ENCODE measurements at regions not wholly inside any gene's neighbourhood (a gene's known extent, or its start where the extent isn't known, plus 50 kb on each side); places are given as distances from the start of the nearest gene placed in this dataset.
A peak's percentile ranks its signal among the peaks of the same experiment; 100 is the strongest.

DNA sequence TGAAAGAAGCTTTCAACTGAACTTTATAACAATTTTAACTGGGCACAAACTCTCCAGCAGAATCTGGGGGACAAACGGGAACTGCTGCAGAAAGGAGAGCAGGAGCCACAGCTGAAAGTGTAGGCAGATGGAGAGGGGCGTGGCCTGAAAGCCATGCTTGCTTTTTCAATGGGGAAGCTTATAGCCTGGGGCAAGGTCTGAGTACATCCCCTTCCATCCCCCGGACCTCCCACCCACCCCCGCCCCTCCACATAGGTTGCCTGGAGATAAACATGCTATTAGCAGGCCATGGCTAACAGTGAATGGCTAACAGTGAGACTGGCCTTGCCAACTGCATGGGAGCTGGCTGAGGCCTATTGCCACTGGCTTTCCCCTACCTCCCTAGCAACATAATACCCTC, 317.9 kb upstream of the TANK start:
- no peak for DNase-seq (ENCODE audit: low read depth)
- TF ChIP-seq, protein P1, sequence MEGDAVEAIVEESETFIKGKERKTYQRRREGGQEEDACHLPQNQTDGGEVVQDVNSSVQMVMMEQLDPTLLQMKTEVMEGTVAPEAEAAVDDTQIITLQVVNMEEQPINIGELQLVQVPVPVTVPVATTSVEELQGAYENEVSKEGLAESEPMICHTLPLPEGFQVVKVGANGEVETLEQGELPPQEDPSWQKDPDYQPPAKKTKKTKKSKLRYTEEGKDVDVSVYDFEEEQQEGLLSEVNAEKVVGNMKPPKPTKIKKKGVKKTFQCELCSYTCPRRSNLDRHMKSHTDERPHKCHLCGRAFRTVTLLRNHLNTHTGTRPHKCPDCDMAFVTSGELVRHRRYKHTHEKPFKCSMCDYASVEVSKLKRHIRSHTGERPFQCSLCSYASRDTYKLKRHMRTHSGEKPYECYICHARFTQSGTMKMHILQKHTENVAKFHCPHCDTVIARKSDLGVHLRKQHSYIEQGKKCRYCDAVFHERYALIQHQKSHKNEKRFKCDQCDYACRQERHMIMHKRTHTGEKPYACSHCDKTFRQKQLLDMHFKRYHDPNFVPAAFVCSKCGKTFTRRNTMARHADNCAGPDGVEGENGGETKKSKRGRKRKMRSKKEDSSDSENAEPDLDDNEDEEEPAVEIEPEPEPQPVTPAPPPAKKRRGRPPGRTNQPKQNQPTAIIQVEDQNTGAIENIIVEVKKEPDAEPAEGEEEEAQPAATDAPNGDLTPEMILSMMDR (conservative IDR thresholded peaks at IDR 0.05; ENCODE audit: low read depth, low read length) = no peak
- no peak overlapping the region for H3K4me3 ChIP-seq (ENCODE audit: low read depth, low read length)

DNA sequence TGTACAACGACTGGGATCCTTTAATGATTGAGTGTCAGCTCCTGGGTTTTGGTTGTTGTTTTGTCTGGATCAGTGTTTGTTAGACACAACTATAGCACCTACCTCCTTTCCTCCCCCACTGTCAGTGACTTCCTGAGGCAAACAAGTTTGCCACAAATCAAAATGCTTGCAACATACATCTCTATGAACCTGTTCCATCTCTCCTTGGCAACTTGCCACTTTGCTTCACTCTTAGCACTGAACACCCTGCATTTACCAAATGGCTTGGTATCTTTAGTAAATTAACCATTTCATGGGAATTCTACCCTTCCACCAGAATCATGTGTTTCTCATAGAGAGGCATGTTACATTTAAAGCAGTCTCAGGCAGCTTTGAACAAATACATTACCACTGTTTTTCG, 301.1 kb upstream of the TANK start:
- H3K4me3 ChIP-seq (ENCODE audit: low read depth, low read length) = no peak overlapping the region
- no peak for DNase-seq (ENCODE audit: low read depth)
- TF ChIP-seq, protein P1 (conservative IDR thresholded peaks at IDR 0.05; ENCODE audit: low read depth, low read length) = no peak

DNA sequence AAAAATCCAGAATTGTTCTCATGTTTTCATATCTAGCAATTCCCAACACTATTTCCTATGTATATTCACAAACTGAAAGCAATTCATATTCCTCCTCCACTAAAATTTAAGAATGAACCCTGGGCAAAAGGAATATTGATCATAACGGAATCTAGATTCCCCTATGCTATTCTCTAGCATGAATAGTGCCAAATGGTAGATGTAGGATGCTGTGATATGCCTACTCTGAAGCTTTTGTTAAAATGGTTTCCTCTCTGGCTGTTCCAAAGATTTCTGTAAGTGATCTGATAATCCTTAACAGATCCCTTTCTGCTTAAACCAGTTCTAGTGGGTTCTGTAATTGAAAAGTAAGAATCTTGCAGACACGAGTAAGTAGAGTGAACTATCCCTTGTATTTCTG, 298.0 kb upstream of the TANK start:
- TF ChIP-seq, protein P1 (conservative IDR thresholded peaks at IDR 0.05; ENCODE audit: low read depth, low read length) = no peak
- DNase-seq (ENCODE audit: low read depth) = no peak

DNA sequence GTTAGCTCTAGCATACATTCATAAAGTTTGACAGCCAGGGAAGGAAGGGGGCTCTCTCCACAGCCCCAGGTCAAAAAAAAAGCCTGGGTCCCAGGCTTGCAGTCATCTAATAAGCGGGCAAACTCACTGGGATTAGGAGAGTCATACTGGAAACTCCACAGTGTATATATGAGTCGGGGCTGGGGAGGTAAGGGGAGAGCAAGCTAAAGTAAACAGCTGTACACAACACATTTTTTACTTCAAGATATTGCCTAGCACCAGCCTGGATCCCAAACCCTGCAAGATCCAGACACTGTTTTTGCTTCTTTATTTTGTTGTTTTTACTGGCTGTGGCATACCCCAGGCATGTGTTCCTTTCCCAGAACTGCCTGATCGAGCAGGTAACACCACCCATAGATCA, 291.3 kb upstream of the TANK start:
- DNase-seq (ENCODE audit: low read depth) = no peak
- TF ChIP-seq, protein P1 (conservative IDR thresholded peaks at IDR 0.05; ENCODE audit: low read depth, low read length) = no peak
- no peak overlapping the region for H3K4me3 ChIP-seq (ENCODE audit: low read depth, low read length)

More for the DNA sequence above, 298.0 kb upstream of the TANK start:
- H3K4me3 ChIP-seq (ENCODE audit: low read depth, low read length) = no peak overlapping the region

DNA sequence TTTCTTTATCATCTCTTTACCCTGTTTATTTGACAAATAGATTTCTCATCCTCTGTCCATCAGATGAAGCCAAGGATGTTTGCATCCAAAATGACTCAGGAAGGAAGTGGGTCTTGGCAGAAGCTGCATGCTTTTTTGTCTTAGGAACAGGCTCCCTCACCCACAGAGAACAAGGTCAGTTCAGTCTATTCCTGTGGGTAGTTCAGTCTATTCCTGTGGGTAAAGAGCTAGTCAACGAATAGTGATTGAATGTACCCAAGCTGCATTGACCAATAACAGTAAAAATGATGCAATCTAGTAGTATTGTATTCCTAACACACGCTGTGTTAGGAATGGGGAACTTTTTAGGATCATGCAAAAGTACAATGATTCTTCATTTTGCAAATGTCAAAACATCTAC, 290.8 kb upstream of the TANK start:
- DNase-seq (ENCODE audit: low read depth) = peak; percentile 4
- TF ChIP-seq, protein P1 (conservative IDR thresholded peaks at IDR 0.05; ENCODE audit: low read depth, low read length) = no peak
- no peak overlapping the region for H3K4me3 ChIP-seq (ENCODE audit: low read depth, low read length)

DNA sequence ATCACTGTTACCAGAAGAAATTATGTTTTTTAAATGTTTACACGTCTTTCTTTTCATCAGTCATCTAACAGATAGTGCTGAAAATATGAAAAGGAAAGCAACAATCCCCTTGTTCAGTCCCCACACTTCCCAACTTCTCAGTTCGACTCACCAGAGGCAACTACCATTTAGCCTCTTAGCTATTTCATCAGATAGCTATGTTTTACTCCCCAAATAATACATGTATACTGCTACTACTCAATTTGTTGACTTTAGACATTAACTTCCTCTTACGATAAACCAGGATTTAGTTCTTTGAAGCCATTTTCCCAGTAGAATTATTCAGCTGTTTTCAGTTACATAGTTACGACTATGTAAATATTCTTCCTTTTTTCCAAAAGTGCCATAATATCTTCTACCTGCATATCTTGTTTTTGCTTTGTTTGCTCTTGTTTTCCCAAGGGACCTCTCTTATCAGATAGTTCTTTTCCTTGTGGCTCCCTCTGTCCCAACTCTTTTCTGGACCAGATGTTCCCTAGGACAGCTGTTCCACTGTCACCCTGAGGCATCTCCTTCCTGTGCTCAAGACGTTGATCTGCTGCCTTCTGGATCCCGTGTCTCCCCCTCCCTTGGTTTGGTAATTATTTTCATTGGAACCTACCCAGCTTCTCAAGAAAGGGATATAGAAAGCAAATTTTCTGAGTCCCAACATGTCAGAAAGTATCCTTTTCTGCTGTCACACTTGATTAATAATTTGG, 289.3 kb upstream of the TANK start:
- no peak for DNase-seq (ENCODE audit: low read depth)
- no peak overlapping the region for H3K4me3 ChIP-seq (ENCODE audit: low read depth, low read length)
- TF ChIP-seq, protein P1 (conservative IDR thresholded peaks at IDR 0.05; ENCODE audit: low read depth, low read length) = no peak

GRCh38 chr2:160871953-160872352, 288.3 kb upstream of the TANK start:
- no peak overlapping the region for H3K4me3 ChIP-seq (ENCODE audit: low read depth, low read length)
- TF ChIP-seq, protein P1 (conservative IDR thresholded peaks at IDR 0.05; ENCODE audit: low read depth, low read length) = no peak
- no peak for DNase-seq (ENCODE audit: low read depth)

Measured in epithelial cell of proximal tubule (primary cell).